OCI-LY1 (cell line): ENCODE measurements at regions not wholly inside any gene's neighbourhood (a gene's known extent, or its start where the extent isn't known, plus 50 kb on each side); places are given as distances from the start of the nearest gene placed in this dataset.

ENCODE experiments used
- H2AFZ ChIP-seq: fragments of 200-600 bp; sonication (generic), shearing (Covaris generic); 2 replicates; pipeline ENCODE4 v1.6.0; 2014; ENCODE audit warnings: antibody characterized with exemption, mild to moderate bottlenecking, low read length
- H3F3A ChIP-seq: fragments of 200-600 bp; sonication (generic), shearing (Covaris generic); 2 replicates; pipeline ENCODE4 v1.6.0; 2014; ENCODE audit warnings: mild to moderate bottlenecking, antibody characterized with exemption, low read length, moderate library complexity; ENCODE audit not compliant: insufficient read depth
- H3K27ac ChIP-seq: fragments of 200-600 bp; sonication (generic); 2 replicates; pipeline ENCODE4 v1.5.1; 2014; ENCODE audit warnings: low read length, mixed run types, mild to moderate bottlenecking, low read depth; ENCODE audit not compliant: poor library complexity, severe bottlenecking
- H3K27me3 ChIP-seq: fragments of 200-600 bp; sonication (generic); 2 replicates; pipeline ENCODE4 v1.6.0; 2014; ENCODE audit warnings: antibody characterized with exemption, mild to moderate bottlenecking, low read length, moderate library complexity; ENCODE audit not compliant: insufficient read depth
- H3K36me3 ChIP-seq: fragments of 200-600 bp; sonication (generic); 2 replicates; pipeline ENCODE4 v1.6.1; 2014; ENCODE audit warnings: mild to moderate bottlenecking, antibody characterized with exemption, low read length, moderate library complexity, mixed read lengths; ENCODE audit not compliant: insufficient read depth
- H3K4me1 ChIP-seq: fragments of 200-600 bp; sonication (generic); 2 replicates; pipeline ENCODE4 v1.5.1; 2014; ENCODE audit warnings: mild to moderate bottlenecking, low read length, moderate library complexity; ENCODE audit not compliant: insufficient read depth, severe bottlenecking
- H3K4me2 ChIP-seq: fragments of 200-600 bp; sonication (generic), shearing (Covaris generic); 2 replicates; pipeline ENCODE4 v1.6.1; 2014; ENCODE audit warnings: low read length
- H3K4me3 ChIP-seq: fragments of 200-600 bp; sonication (generic); 2 replicates; pipeline ENCODE4 v1.5.1; 2014; ENCODE audit warnings: low read length, low read depth, mild to moderate bottlenecking, mixed read lengths; ENCODE audit not compliant: poor library complexity, severe bottlenecking
- H3K79me2 ChIP-seq: fragments of 200-600 bp; shearing (Covaris generic); 2 replicates; pipeline ENCODE4 v1.6.1; 2016; ENCODE audit warnings: mixed run types, low read length, mixed read lengths; ENCODE audit not compliant: insufficient read depth
- H3K9ac ChIP-seq: fragments of 200-600 bp; sonication (generic), shearing (Covaris generic); 2 replicates; pipeline ENCODE4 v1.6.1; 2014; ENCODE audit warnings: mild to moderate bottlenecking, low read length, mixed read lengths
- H3K9me2 ChIP-seq: fragments of 200-600 bp; sonication (generic), shearing (Covaris generic); 2 replicates; pipeline ENCODE4 v1.6.1; 2014; ENCODE audit warnings: low read depth, mild to moderate bottlenecking, low read length, mixed read lengths
- H3K9me3 ChIP-seq: fragments of 200-600 bp; shearing (Covaris generic); 2 replicates; pipeline ENCODE4 v1.6.1; 2014; ENCODE audit warnings: low read length, mixed read lengths
- H4K20me1 ChIP-seq: fragments of 200-600 bp; sonication (generic), shearing (Covaris generic); 2 replicates; pipeline ENCODE4 v1.6.0; 2016; ENCODE audit warnings: mild to moderate bottlenecking, low read length; ENCODE audit not compliant: insufficient read depth
- EZH2 ChIP-seq: fragments of 200-600 bp; sonication (generic), shearing (Covaris generic); IDR thresholded peaks from 2 replicates; pipeline ENCODE4 v1.8.0; 2017; ENCODE audit warnings: borderline replicate concordance, mixed run types, mild to moderate bottlenecking, antibody characterized with exemption, low read length, moderate library complexity, mixed read lengths
- TF ChIP-seq, protein P1 (sequence below): fragments of 200-600 bp; sonication (generic), shearing (Covaris generic); IDR thresholded peaks from 2 replicates; pipeline ENCODE4 v1.5.1; 2017; ENCODE audit warnings: mild to moderate bottlenecking, antibody characterized with exemption, low read length, moderate library complexity, mixed read lengths

DNA sequence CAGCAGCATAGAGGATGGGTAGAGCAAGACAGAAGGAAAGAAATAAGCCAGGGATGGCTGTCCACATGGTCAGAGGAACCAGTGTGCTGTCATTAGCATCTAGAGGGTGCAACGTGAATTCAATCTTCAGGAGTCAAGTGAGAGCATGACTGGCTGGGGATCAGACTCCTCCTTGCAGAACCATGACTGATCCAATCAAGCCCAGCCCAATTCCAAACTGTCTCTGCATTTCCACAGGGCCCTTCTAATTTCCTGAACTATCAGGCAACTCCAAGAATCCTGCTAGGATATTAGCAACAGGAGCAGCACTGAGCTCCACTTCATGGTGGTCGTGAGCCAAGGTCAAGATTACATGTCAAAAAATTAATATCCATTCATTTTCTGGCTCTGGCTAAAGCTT is 166.8 kb upstream of the CAMK1G start:
- no peak overlapping the region for H3K4me3 ChIP-seq
- no peaks in the 10 kb centered on the region for H3K9me3 ChIP-seq
- TF ChIP-seq EZH2, result no peak
- no peaks in the 10 kb centered on the region for H3K36me3 ChIP-seq
- no peak overlapping the region for H2AFZ ChIP-seq
- no peak overlapping the region for H3K4me2 ChIP-seq
- H3K79me2 ChIP-seq, result no peaks in the 10 kb centered on the region
- no peaks in the 10 kb centered on the region for H3K9me2 ChIP-seq
- no peak overlapping the region for H3K27ac ChIP-seq
- no peaks in the 10 kb centered on the region for H4K20me1 ChIP-seq
- H3F3A ChIP-seq, result no peaks in the 10 kb centered on the region
- H3K9ac ChIP-seq, result no peak overlapping the region
- H3K4me1 ChIP-seq, result no peaks in the 10 kb centered on the region
- H3K27me3 ChIP-seq, result no peaks in the 10 kb centered on the region

DNA sequence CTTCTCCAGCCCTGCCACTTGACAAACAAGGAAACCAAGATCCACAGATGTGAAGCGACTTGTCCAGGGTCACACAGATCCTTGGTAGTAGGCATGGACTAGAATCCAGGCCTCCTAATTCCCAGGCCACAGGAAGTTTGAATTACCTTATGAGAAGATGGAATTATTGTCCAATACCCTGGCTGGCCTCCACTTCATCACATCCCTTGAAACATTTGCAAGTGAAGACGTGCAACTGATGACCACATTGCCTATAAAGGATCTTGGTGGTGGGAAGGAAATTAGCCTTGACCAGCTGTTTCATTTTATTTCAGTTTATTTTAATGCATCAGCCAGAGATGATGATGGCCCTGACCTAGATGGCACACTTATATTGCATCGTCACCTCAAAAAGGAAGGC is 165.8 kb upstream of the CAMK1G start:
- H3F3A ChIP-seq, result no peaks in the 10 kb centered on the region
- H3K27ac ChIP-seq, result no peak overlapping the region
- no peaks in the 10 kb centered on the region for H3K79me2 ChIP-seq
- no peaks in the 10 kb centered on the region for H4K20me1 ChIP-seq
- no peak overlapping the region for H3K4me3 ChIP-seq
- H3K9ac ChIP-seq, result no peak overlapping the region
- H3K9me2 ChIP-seq, result no peaks in the 10 kb centered on the region
- TF ChIP-seq EZH2, result no peak
- TF ChIP-seq, protein P1, sequence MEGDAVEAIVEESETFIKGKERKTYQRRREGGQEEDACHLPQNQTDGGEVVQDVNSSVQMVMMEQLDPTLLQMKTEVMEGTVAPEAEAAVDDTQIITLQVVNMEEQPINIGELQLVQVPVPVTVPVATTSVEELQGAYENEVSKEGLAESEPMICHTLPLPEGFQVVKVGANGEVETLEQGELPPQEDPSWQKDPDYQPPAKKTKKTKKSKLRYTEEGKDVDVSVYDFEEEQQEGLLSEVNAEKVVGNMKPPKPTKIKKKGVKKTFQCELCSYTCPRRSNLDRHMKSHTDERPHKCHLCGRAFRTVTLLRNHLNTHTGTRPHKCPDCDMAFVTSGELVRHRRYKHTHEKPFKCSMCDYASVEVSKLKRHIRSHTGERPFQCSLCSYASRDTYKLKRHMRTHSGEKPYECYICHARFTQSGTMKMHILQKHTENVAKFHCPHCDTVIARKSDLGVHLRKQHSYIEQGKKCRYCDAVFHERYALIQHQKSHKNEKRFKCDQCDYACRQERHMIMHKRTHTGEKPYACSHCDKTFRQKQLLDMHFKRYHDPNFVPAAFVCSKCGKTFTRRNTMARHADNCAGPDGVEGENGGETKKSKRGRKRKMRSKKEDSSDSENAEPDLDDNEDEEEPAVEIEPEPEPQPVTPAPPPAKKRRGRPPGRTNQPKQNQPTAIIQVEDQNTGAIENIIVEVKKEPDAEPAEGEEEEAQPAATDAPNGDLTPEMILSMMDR, result no peak
- no peaks in the 10 kb centered on the region for H3K4me1 ChIP-seq
- no peaks in the 10 kb centered on the region for H3K36me3 ChIP-seq
- no peak overlapping the region for H3K4me2 ChIP-seq
- no peak overlapping the region for H2AFZ ChIP-seq
- H3K9me3 ChIP-seq, result no peaks in the 10 kb centered on the region
- no peaks in the 10 kb centered on the region for H3K27me3 ChIP-seq

DNA sequence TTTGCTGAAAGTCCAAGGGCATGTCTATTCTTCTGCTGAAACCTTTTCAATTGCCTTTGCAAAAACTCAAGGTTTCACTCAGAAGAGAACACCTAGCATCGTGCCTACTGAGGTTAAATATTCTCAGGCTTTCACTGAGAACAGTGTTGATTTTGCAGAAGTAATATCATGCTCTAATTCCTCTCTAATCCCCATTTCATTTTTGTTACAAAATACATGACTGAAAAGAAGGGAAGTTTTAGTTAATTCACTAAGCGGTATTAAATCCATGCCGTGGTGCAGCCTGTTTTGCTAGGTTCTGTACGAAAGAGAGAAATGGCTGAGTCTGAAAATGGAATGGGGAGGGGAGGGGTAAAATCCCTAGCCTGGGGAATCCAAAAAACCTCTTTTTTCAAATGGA is 163.2 kb upstream of the CAMK1G start:
- TF ChIP-seq, protein P1, result no peak
- no peak for TF ChIP-seq EZH2
- Histone ChIP-seq H3K79me2 (no peaks in the 10 kb centered on the region), H3K36me3 (no peaks in the 10 kb centered on the region), H3K9me3 (no peaks in the 10 kb centered on the region), H3K4me1 (no peaks in the 10 kb centered on the region), H2AFZ (no peak overlapping the region), H3K9me2 (no peaks in the 10 kb centered on the region), H3K4me2 (no peak overlapping the region), H3K4me3 (no peak overlapping the region), H3K9ac (no peak overlapping the region), H3K27me3 (no peaks in the 10 kb centered on the region), H4K20me1 (no peaks in the 10 kb centered on the region), H3F3A (no peaks in the 10 kb centered on the region), H3K27ac (no peak overlapping the region)

DNA sequence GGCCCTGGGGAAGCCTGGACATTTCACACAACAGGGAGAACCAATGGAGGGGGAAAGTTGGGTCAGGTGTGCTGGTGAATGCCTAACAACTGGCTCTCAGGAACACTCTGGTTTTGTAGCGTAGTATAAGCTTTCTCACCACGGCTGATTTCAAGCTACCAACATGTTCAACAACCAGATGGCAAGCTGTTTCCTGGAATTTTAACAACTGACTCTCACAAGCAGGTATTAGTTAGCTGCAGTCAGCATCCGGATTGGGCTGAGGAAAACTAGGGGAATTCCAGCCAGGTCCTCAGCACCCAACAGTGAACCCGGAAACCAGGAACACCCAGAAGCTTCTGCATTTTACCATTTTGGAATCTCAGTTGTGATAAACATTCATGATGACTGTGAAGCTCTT is 162.3 kb upstream of the CAMK1G start:
- H2AFZ ChIP-seq, result no peak overlapping the region
- no peaks in the 10 kb centered on the region for H3K9me3 ChIP-seq
- no peaks in the 10 kb centered on the region for H3K27me3 ChIP-seq
- no peak overlapping the region for H3K4me2 ChIP-seq
- H3K36me3 ChIP-seq, result no peaks in the 10 kb centered on the region
- TF ChIP-seq EZH2, result no peak
- TF ChIP-seq, protein P1, result no peak
- no peaks in the 10 kb centered on the region for H3F3A ChIP-seq
- no peaks in the 10 kb centered on the region for H3K79me2 ChIP-seq
- no peak overlapping the region for H3K4me3 ChIP-seq
- H3K27ac ChIP-seq, result no peak overlapping the region
- H4K20me1 ChIP-seq, result no peaks in the 10 kb centered on the region
- H3K9me2 ChIP-seq, result no peaks in the 10 kb centered on the region
- H3K4me1 ChIP-seq, result no peaks in the 10 kb centered on the region
- H3K9ac ChIP-seq, result no peak overlapping the region
